H1 (cell line): ENCODE measurements at regions not wholly inside any gene's neighbourhood (a gene's known extent, or its start where the extent isn't known, plus 50 kb on each side); places are given as distances from the start of the nearest gene placed in this dataset.

Source experiments
- ATF2 ChIP-seq: IDR thresholded peaks from 2 replicates; pipeline ENCODE4 v1.6.1; 2012; ENCODE audit warnings: low read length, inconsistent platforms
- BRCA1 ChIP-seq: IDR thresholded peaks from 2 replicates; pipeline ENCODE4 v1.6.1; 2012; ENCODE audit warnings: low read depth, low read length, improper control_type of control experiment
- CREB1 ChIP-seq: IDR thresholded peaks from 2 replicates; pipeline ENCODE4 v1.6.1; 2012; ENCODE audit warnings: inconsistent platforms
- CTBP2 ChIP-seq: IDR thresholded peaks from 2 replicates; pipeline ENCODE4 v1.7.0; 2011; ENCODE audit warnings: borderline replicate concordance, mild to moderate bottlenecking, moderate library complexity, mixed read lengths, low read length; ENCODE audit not compliant: insufficient read depth, insufficient read length
- EP300 ChIP-seq, 2 experiments: IDR thresholded peaks; 1 replicate in 1 of 2; 2 replicates in 1 of 2; pipeline ENCODE4 v1.6.1; 2011 to 2012; ENCODE audit warnings: low read depth in 2 of 2, low read length in 2 of 2, mild to moderate bottlenecking in 2 of 2, borderline replicate concordance in 1 of 2, inconsistent platforms in 1 of 2, moderate library complexity in 1 of 2
- GTF2F1 ChIP-seq: IDR thresholded peaks from 2 replicates; pipeline ENCODE4 v1.6.1; 2012; ENCODE audit warnings: low read depth, low read length, improper control_type of control experiment, borderline replicate concordance
- JUND ChIP-seq: IDR thresholded peaks from 2 replicates; pipeline ENCODE4 v1.6.1; 2011; ENCODE audit warnings: mild to moderate bottlenecking, improper control_type of control experiment, low read length
- KDM4A ChIP-seq: IDR thresholded peaks from one replicate; pipeline ENCODE4 v1.7.1; 2012; ENCODE audit warnings: low read depth, mild to moderate bottlenecking, moderate library complexity, low read length, inconsistent platforms; ENCODE audit not compliant: severe bottlenecking
- POU5F1 ChIP-seq: IDR thresholded peaks from 2 replicates; pipeline ENCODE4 v1.6.1; 2011; ENCODE audit warnings: low read depth, mild to moderate bottlenecking, low read length, moderate library complexity
- RNF2 ChIP-seq: fragments of 200-900, 300-1000 bp; sonication (generic); IDR thresholded peaks from 2 replicates; pipeline ENCODE4 v1.7.1; 2016; ENCODE audit warnings: borderline replicate concordance, low read depth, mild to moderate bottlenecking, antibody characterized with exemption, low read length; ENCODE audit not compliant: poor library complexity, severe bottlenecking; ENCODE audit errors: missing control alignments
- SP2 ChIP-seq: IDR thresholded peaks from 2 replicates; pipeline ENCODE4 v1.6.1; 2012; ENCODE audit warnings: mild to moderate bottlenecking, low read length, inconsistent platforms
- TCF12 ChIP-seq: IDR thresholded peaks from 2 replicates; pipeline ENCODE4 v1.6.1; 2011; ENCODE audit warnings: low read depth, mild to moderate bottlenecking, low read length
- TEAD4 ChIP-seq: IDR thresholded peaks from 2 replicates; pipeline ENCODE4 v1.6.1; 2012; ENCODE audit warnings: low read depth, low read length, inconsistent platforms, mixed read lengths

GRCh38 chr5:144644317-144644716 lies 473.6 kb downstream of the KCTD16 start (continued):
- no peak for TF ChIP-seq BRCA1
- no peak for TF ChIP-seq RNF2
- no peak for TF ChIP-seq GTF2F1
- no peak for TF ChIP-seq CREB1
- no peak for TF ChIP-seq KDM4A
- peak; percentile 53; the same call in 1 of the 2 replicates for TF ChIP-seq JUND
- TF ChIP-seq SP2: no peak
- TF ChIP-seq POU5F1: 0 out of 2 replicates have a peak, but pooled peaks have one; percentile 62
- no peak for TF ChIP-seq TEAD4
- no peak for TF ChIP-seq EP300 (IDR thresholded peaks at IDR 0.05; ENCODE audit: borderline replicate concordance in 1 of 2, low read depth in 2 of 2, low read length in 2 of 2)
- no peak for TF ChIP-seq TCF12
- no peak for TF ChIP-seq ATF2
- TF ChIP-seq CTBP2: no peak
